ENCODE measurements at regions not wholly inside any gene's neighbourhood (a gene's known extent, or its start where the extent isn't known, plus 50 kb on each side); places are given as distances from the start of the nearest gene placed in this dataset.
A peak's percentile ranks its signal among the peaks of the same experiment; 100 is the strongest.
"Not testable (repeated sequence)": the region's sequence is repeated elsewhere in the genome, so short reads cannot be mapped to it uniquely, and the experiment has no call there.

DNA sequence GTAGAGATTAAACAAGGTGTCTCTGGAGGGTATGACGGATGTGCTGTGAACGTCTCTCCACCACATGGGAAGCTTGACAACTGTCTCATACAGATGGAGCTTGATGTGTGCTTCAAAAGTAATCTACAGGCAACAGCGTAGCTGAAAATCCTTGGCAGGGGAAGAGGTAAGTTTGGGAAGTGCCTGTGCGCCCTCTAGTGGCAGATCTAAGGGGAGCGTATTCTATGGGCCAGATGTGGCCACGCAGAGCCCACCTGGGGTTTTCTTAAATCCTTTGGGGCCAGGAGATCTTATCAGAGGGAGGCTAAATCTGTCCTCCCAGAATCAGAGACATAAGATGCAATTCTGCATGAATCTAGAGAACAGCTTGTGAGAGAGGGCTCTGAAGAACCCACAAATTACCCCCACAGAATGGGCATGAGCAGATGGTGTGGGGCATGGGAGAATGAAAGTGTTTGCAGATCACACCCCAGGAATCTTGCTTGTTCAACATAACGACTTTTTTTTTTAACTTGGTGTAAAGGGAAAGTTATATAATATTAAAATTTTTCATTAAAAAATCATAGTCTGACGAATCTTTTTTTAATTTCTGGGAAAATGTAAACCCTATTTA is 91.2 kb upstream of the MPP7 start:
- DNase-seq = peak; percentile 87

DNA sequence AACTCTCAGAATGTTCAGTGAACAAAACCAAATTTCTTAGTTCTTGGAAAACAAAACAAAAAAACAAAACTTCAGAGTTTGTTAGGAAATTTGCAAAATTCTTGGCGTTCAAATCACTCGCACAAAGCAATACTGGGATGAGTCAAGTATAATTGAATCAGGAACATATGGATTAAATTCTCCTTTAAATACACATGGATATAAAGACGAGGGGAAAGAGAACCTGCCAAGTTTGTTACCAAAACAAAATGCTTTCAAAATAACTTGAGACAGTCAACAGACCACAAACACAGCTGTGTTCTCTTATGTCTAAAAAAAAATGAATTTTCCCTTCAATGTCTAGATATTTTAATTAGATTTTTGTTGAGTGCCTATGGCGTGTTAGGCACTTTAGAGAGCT is 93.5 kb upstream of the MPP7 start:
- DNase-seq = no peak

DNA sequence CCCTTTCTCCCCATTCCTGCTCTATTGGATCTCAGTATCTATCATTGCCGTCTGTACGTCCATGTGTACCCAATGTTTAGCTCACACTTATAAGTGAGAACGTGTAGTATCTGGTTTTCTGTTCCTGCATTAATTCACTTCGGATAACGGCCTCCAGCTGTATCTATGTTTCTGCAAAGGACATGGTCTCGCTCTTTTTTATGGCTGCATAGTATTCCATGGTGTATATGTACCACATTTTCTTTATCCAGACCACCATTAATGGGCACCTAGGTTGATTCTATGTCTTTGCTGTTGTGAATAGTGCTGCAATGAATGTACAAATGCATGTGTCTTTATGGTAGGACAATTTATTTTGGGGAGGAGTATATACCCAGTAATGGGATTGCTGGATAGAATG is 94.4 kb upstream of the MPP7 start:
- no peak for DNase-seq

DNA sequence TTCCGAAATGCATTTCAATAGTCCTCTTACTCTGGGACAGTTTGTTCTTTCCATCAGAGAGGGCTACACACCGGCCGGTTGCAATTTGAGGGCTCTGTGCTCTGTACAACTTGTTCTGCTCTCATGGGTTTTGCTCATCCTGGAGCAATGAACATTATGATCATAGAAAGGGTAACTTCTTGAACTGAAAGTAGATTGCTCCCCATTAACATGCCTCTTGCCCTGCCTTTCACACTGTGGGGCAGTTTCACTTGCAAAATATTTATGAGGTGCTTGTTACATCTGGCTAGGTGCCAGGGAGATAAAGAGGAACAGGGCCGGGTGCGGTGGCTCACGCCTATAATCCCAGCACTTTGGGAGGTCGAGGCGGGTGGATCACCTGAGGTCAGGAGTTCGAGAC is 97.3 kb upstream of the MPP7 start:
- DNase-seq = no peak

DNA sequence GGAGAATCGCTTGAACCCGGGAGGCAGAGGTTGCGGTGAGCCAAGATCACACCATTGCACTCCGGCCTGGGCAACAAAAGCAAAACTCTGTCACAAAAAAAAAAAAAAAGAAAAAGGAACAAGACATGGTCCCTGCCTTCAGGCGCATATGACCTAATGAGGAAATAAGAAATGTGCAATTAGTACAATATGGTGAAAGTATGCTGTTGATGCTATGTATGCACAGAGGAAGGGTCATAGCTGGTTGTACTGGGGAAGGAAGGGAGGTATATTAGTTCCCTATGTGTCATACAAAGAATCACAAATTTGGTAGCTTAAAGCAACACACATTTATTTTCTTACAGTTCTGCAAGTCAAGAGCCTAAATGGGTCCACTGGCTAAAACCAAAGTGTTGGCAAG is 97.8 kb upstream of the MPP7 start:
- DNase-seq = no peak

DNA sequence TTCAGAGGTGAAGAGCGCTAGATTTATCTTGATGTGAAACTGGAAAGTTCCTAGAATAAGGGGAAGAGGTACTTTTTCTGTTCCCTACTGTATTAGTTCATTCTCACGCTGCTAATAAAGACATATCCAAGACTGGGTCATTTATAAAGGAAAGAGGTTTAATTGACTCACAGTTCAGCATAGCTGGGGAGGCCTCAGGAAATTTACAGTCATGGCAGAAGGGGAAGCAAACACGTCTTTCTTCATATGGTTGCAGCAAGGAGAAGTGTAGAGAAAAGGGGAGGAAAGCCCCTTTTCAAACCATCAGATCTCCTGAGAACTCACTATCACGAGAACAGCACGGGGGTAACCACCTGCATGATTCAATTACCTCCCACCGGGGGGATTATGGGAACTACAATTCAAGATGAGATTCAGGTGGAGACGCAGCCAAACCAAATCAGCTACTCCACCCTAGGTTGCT is 99.8 kb upstream of the MPP7 start:
- DNase-seq = not testable (repeated sequence)

DNA sequence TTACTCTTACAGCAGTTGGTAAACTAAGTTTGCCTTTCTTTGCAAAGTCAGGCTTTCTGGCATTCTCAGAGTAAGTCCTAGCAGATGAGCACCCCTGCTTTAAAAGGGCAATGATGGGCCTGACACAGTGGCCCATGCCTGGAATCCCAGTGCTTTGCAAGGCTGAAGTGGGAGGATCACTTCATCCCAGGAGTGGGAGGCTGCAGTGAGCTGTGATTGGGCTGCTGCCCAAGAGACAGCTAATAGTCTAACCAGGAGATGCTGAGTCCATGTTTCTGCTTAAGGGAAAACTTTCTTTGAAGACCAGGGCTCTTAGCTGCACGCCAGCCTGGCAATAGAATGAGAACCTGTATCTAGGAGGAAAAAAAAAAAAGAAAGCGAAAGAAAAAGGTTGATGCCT is 100.2 kb upstream of the MPP7 start:
- no peak for DNase-seq

DNA sequence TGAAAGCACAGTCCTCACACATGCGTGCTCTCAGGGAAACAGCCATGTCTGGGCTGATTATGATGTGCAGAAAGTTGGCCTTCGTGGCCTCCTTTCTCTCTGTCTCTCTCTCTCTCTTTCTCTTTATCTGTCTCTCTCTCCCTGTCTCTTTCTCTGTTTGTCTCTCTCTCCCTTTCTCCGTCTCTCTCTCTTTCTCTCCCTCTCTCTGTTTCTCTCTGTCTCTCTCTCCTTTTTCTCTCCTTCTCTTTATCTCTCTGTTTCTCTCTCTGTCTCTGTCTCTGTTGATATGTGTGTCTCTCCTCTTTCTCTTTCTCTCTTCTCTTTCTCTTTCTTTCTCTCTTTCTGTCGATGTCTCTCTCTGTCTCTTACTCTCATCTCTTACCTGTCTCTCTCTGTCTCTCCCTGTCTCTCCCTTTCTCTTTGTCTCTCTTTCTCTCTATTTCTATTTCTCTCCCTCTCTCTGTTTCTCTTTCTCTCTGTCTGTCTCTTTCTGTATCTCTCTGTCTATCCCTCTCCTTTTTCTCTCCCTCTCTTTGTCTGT is 105.4 kb upstream of the MPP7 start:
- DNase-seq = no peak

DNA sequence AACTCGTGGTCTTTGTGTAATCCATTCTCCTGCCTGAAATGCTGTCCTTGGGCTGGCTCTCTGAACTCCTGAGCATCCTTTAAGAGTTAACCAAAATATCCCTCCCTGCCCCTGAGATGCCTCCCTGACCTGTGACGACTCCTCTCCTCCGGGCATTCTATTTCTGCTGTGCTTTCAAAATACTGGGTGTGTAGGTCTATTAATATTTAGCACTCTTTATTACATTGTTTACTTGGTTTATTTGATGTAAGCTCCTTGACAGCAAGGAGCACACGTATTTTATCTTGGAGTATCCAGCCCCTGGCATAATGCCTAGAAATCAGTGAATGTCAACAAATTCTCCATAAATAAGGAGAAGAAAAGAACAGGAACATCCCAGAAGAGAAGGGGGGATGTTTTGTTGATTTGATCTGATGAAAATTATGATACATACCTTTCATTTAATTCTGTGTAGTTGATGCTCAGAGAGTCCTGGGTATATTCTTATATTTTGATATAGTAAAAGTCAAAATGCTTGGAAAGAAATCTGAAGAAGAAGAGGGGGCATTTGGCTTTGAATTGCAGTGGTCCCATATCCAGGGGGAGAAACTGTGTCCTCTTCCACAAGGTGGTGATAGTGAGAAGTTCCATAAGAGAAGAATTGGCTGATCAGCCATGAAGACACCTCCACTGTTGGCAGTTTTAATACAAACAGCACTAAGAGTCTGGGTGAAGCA is 107.7 kb upstream of the MPP7 start:
- DNase-seq = no peak

DNA sequence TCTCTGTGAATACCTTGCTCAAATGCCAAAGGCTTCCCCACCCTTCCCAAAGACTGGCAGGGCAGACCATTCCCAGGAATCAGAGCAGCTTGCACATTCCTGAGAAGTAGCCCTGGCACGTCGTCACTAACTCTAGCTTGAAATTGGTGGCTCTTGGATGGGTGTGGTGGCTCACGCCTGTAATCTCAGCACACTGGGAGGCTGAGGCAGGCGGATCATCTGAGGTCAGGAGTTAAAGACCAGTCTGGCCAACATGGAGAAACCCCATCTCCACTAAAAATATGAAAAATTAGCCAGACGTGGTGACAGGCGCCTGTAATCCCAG is 108.2 kb upstream of the MPP7 start:
- DNase-seq = no peak

DNA sequence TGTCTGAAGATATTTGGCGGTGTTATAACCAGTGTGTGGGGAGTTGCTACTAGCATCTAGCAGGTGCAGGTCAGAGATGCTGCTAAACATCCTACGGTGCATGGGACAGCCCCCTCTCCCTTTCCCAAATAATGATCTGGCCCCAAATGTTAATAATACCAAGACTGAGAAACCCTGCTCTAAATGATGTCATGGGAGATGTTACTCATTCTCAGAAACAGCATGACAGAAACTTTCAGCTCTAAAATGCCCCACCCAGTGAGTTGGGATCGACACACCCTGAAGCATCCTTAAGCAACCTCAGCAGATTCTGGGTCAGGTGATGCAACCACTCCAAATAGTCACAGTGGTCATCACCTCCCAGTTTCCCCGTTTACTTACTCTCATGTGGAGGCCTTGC is 108.8 kb upstream of the MPP7 start:
- DNase-seq = no peak

DNA sequence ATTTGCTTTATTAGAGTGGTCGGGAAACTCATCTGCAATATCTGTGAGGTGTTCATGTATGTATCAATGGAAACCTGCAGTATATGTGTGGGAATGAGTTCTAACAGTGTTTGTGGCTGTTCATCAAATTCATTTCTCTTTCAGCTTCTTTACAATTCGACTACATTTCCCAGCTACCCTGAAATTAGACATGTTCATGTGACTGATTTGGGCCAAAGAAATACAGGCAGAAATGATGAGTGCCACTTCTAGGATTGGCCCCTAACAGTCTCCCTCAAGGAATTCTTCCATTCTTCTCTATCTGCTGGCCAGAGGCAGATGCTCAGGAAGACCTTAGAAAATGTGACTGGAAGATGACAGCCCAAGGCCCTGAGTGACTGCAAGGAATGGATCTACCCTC is 114.8 kb upstream of the WAC start:
- no peak for DNase-seq

DNA sequence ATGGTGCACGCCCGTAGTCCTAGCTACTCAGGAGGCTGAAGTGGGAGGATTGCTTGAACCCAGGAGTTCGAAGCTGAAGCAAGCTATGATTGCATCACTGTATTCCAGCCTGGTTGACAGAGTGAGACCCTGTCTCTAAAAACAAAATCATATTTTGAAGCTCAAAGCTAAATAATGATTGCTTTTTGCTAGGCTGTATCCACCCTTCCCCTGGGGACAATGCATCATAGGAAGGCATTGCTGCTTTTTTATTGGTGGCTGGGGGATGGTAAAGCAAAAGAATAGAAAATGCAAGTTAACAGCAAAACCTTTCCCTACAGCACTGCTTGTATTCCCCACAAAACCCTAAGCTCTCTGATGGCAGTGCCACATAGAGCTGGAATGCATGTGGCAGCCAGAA is 107.5 kb upstream of the WAC start:
- no peak for DNase-seq

DNA sequence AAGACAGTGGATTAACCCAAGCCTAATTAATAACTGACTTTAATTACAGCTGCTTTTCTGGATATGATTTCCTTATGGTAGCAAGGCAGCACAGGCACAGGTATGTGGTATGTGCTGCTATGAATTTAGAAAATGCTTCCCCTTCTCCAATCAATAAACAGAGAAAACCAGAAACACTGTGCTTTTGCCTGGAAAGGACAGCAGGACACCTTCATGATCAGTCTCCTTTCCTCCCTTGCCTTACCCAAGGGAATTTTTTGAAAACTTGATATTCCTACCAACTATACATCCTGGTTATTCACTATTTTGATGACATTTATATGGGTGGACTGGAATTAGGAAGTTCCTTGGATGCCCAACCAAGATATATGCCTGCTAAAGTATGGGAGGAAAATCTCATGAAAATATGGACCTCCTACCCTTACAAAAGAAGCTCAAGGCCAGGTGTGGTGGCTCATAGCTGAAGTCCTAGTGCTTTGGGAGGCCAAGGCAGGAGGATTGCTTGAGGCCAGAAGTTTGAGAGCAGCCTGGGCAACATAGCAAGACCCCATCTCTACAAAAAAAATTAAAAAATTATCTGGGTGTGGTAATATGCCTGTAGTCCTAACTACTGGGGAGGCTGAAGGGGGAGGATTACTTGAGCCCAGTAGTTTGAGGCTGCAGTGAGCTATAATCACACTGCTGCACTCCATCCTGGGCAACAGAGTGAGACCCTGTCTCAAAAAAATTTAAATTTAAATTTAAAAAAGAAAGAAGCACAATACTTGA is 106.3 kb upstream of the WAC start:
- DNase-seq = no peak

DNA sequence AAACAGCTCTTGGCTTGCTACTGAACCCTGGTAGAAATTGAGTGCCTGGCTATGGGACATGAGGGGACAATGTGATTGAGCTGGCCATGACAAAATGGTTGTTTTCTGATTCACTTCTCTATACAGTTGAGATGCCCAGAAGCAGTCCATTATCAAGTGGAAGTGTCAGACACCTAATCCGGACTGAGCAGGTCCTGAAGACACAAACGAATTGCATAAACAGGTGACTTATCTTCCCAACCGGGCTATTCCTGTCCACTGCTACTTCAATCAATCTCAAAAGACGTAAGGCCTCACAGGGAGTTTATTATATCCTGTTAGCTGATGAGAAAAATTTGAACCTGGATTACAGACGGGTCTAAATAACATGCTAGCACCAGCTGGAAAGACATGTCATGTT is 105.5 kb upstream of the WAC start:
- DNase-seq = no peak

DNA sequence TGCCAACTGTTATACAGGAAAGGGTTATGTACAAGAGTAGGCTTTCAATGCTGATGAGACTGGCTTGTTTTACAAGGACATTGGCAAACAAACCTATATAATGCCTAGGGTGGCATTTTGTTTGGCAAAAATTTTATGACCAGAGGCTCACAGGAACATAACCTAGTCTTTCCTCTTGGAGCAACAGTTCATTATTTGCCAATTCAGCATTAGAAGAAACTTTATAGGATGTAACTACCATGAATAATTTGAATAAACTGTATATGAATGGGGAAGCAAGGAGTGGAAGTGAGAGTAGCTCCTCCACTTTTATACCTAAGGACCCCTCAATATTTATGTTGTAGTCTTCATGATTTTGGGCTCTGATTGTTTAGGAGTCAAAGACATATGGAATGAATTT is 103.9 kb upstream of the WAC start:
- DNase-seq = no peak

DNA sequence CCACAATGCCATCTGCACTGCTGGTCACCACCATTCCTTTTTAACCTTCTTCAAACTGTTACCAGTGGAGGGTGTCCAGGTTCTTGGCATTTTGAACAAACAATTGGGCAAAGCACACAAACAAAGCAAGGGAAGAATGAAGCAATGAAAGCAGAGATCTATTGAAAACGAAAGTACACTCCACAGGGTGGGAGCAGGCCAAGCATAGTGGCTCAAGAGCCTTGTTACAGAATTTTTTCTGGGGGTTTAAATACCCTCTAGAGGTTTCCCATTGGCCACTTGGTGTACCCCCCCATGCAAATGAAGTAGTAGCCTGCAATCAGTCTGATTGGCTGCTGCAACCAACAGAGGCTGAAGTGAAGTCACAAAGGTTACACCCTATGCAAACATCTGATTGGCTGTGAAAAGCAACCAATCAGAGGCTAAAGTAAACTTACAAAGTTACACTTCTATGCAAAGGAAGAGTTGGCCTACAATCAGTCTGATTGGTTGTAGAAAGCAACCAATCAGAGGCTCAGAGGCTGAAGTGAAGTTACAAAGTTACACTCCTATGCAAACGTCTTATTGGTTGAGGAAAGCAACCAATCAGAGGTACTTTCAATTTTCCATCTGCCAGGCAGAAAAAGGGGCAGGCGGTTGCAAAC is 103.2 kb upstream of the WAC start:
- no peak for DNase-seq

DNA sequence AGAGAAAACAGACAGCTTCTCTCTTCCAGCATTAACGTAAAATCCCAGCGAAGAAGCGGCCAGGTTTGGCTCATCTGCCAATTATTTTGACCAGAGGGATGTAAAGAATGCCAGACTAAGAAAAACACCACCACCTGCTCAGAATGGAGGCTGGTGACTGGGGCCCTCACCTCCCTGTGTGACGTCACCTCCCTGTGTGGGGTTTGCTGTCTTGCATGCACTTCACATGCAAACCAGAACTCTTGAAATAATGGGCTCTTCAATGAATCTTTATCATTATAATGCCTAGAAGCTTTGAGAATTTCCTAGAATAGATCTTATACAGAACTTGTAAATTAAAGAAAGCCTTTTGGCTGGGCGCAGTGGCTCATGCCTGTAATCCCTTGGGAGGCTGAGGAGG is 101.8 kb upstream of the WAC start:
- DNase-seq = no peak

DNA sequence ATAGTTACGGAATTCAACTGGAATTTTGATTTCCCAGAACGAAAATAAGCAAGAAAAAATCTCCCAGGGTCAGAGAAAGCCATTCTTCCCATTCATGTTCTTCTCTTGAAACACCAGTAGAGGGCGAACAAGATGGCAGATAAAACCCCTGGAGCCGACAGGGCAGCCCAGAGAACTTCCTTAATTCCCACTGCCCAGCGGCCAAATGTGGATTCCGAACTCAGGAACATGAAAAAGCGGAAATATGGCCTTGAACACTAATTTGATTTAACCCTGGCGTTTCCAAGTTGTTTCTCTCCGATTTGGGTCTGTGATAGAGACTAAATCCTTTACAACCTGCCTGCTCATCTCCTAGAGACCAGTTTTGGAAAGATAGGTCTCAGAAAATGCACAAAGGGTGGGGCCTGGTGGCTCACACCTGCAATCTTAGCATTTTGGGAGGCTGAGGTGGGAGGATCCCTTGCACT is 100.7 kb upstream of the WAC start:
- peak; percentile 25 for DNase-seq

DNA sequence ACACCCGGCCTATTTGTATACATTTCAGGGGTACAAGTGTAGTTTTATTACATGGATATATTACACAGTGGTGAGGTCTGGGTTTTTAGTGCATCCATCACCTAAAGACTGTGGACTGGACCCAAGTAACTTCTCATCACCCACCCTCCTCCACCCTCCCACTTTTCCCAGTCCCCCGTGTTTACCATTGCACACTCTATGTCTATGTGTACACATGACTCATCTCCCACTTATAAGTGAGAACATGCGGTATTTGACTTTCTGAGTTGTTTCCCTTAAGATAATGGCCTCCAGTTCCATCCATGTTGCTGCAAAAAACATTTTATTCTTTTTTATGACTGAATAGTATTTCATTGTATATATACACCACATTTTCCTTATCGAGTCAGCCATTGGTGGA is 98.9 kb upstream of the WAC start:
- DNase-seq = no peak

DNA sequence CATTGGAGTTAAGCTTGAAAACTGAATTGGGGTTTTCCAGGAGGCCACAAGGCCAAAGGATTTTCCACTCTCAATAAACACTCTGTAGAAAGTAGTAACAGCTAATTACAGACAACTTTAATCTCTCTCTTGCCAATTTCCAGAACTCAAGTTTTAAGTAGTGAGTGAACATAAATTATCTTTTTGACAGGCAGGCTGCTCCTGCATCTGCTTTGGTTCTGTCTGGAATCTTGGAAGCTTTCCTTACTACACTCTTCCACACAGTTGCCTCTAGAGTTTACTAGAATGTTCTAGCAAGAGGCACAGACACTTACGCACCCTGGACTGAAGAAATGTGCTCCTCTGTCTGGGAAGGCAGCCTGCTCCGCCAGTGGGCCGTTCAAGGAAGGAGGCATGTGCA is 90.5 kb upstream of the WAC start:
- no peak for DNase-seq

DNA sequence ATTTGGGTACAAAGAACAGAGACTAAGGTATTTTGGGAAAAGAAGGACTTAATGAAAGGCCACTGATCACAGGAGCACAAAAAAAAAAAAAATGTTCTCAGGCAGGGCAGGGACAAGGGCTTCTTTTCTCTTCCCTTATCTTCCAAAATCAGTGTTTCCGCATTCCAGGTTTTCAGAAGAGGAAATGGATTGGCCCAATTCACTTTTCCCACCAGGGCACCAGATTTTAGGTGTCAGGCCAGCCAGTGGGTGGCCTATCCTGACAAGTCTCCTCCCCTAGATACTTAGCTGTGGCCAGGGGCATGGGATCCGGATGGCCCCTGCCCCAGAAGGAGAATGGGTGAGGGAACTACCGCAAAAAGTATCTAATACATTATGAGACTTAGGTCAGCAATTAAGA is 88.9 kb upstream of the WAC start:
- no peak for DNase-seq

DNA sequence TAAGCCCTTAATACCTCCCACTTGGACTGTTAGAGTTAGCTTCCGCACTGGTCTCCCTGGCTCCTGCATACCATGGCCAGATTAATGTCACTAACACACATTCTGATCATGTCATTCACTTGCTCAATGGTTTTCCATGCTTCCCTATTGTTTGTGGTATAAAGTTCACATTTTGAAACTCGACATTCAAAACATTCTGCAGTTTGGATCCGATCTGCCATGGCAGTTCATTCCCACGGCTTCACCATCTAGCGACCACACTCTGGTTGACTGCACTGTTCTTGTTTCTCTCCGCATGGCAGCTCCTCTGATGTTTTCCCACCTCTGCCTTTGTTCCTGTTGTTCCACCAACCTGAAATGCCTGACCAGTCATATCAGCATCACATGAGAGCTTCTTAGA is 87.4 kb upstream of the WAC start:
- DNase-seq = no peak

DNA sequence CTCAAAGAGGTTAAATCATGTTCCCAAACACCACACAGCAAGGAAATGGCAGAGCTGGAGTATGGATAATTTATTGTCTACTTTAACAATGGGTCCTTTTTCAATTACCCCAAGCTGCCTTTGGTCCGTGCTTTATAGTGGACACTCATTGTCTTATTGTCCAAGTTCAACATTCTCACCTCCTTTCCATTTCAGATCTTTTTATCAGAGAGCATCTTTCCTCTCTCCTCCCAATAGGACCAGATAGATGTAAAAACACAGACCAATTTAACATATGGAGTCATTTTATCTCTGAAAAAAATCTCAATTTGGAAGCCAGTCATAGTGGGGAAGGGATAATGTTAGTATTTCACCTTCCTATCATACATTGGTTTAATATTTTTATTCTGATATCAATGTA is 83.5 kb upstream of the WAC start:
- DNase-seq = no peak

All from DMS 273 treated with DMSO at 0.1 percent for 48 hours (cell line).